Calu3 (cell line): ENCODE measurements at regions not wholly inside any gene's neighbourhood (a gene's known extent, or its start where the extent isn't known, plus 50 kb on each side); places are given as distances from the start of the nearest gene placed in this dataset.
"Not testable (repeated sequence)": the region's sequence is repeated elsewhere in the genome, so short reads cannot be mapped to it uniquely, and the experiment has no call there.

Experiments
- BruUV-seq: library from RNA; stranded (reverse); fragments of 400-500 nt; replicated peaks from 2 replicates; lab custom pipeline; 2021; lab: Mats Ljungman, UMichigan
- CTCF ChIA-PET: fragments of 300-600 bp; sonication (Branson Sonifier 250); formaldehyde crosslinking; loops from one replicate; lab custom pipeline; 2022; ENCODE audit warnings: antibody characterized with exemption; lab: Charles Lee
- DNase-seq: peaks from one replicate; pipeline ENCODE4 v3.0.0; 2022
- H3K27ac Mint-ChIP-seq: one replicate; pipeline ENCODE4 v1.8.0; 2022; ENCODE audit warnings: mixed read lengths; ENCODE audit not compliant: unreplicated experiment
- H3K27me3 Mint-ChIP-seq: one replicate; pipeline ENCODE4 v1.8.0; 2022; ENCODE audit warnings: mixed read lengths; ENCODE audit not compliant: unreplicated experiment
- H3K36me3 Mint-ChIP-seq: one replicate; pipeline ENCODE4 v1.8.0; 2022; ENCODE audit warnings: mild to moderate bottlenecking, moderate library complexity, mixed read lengths; ENCODE audit not compliant: insufficient read depth, unreplicated experiment
- H3K4me1 Mint-ChIP-seq: one replicate; pipeline ENCODE4 v1.8.0; 2022; ENCODE audit warnings: mild to moderate bottlenecking, low read depth, mixed read lengths; ENCODE audit not compliant: unreplicated experiment
- H3K4me3 Mint-ChIP-seq: one replicate; pipeline ENCODE4 v1.8.0; 2022; ENCODE audit warnings: mild to moderate bottlenecking, low read depth, moderate library complexity, mixed read lengths; ENCODE audit not compliant: unreplicated experiment
- H3K9me3 Mint-ChIP-seq: one replicate; pipeline ENCODE4 v1.8.0; 2022; ENCODE audit warnings: low read depth, mixed read lengths; ENCODE audit not compliant: unreplicated experiment
- intact Hi-C: fragments of 100-400 bp; cut with micrococcal nuclease; formaldehyde crosslinking; loops from one replicate; pipeline ENCODE4 v1.10.0; 2022; ENCODE audit not compliant: unreplicated experiment
- TF ChIP-seq, protein P1 (sequence below): fragments of 200-600 bp; IDR thresholded peaks from one replicate; pipeline ENCODE4 v1.8.0; 2022; ENCODE audit warnings: antibody characterized with exemption; ENCODE audit not compliant: unreplicated experiment

DNA sequence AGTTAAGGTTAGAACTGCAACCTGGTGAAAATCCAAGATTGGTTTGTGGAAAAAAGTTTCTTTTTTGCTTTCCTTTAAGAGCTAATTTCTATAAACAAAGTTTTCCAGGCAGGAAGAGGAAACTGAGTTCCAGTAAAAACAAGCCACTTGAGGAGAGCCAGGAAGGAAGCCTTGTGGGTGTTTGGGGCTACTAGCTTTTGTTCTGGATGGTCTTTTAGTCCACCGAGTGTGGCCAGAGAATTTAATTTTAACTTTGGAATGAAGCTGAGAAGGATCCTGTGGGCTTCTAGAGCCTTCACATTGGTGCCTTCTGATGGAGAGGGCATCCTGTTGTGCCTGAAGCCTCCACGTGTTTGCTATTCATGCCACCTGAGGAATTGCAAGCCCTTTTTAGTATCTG, 327.9 kb downstream of the C12orf75 start:
- TF ChIP-seq, protein P1, sequence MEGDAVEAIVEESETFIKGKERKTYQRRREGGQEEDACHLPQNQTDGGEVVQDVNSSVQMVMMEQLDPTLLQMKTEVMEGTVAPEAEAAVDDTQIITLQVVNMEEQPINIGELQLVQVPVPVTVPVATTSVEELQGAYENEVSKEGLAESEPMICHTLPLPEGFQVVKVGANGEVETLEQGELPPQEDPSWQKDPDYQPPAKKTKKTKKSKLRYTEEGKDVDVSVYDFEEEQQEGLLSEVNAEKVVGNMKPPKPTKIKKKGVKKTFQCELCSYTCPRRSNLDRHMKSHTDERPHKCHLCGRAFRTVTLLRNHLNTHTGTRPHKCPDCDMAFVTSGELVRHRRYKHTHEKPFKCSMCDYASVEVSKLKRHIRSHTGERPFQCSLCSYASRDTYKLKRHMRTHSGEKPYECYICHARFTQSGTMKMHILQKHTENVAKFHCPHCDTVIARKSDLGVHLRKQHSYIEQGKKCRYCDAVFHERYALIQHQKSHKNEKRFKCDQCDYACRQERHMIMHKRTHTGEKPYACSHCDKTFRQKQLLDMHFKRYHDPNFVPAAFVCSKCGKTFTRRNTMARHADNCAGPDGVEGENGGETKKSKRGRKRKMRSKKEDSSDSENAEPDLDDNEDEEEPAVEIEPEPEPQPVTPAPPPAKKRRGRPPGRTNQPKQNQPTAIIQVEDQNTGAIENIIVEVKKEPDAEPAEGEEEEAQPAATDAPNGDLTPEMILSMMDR, result no peak
- Mint-ChIP-seq H3K4me3 (no peak overlapping the region), H3K4me1 (no peaks in the 10 kb centered on the region), H3K27me3 (peaks cover 17% of the 10 kb centered on the region), H3K27ac (no peak overlapping the region), H3K36me3 (no peaks in the 10 kb centered on the region), H3K9me3 (peaks cover 4% of the 10 kb centered on the region)
- CTCF ChIA-PET, result no interaction called here
- no TSS peak for BruUV-seq
- DNase-seq, result no peak
- intact Hi-C loops, result no loop called here

DNA sequence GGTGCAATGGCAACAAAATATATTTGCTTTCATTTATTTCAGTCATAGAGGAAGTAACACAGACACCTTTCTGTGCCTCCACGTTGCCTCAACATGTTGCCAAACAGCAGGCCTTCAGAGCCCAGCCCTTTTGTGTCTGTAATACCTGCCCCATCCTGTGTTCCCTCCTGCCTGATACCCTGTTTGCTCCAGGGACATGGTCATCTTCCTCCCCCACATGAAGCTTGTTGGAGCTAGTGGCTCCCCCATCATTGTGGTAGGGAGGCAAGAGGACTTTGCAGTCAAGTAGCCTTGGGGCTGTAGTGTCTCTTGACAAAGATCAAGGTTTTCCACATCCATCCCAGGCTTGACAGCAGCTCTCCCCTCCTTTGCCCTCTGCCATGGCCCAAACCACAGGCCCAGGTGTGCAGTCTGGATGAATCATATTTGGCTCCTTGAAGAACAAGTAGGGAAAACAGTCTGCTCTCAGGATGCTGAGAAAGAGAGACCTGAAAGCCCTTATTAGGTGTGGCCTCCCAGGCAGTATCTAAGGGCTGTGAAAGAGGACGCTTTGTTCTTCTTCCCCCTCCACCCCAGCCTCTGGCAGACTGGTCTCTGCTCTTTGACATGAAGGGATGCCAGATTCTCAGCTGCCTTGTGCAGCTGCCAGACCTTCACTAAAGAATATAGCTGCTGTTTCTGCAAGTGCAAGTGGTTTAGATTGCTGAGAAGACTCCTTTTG, 329.0 kb downstream of the C12orf75 start:
- H3K27me3 Mint-ChIP-seq, result peaks cover 13% of the 10 kb centered on the region
- H3K4me1 Mint-ChIP-seq, result no peaks in the 10 kb centered on the region
- no TSS peak for BruUV-seq
- no peak overlapping the region for H3K27ac Mint-ChIP-seq
- DNase-seq, result no peak
- intact Hi-C loops, result no loop called here
- peaks cover 4% of the 10 kb centered on the region for H3K9me3 Mint-ChIP-seq
- TF ChIP-seq, protein P1, result no peak
- no peaks in the 10 kb centered on the region for H3K36me3 Mint-ChIP-seq
- CTCF ChIA-PET, result no interaction called here
- no peak overlapping the region for H3K4me3 Mint-ChIP-seq

DNA sequence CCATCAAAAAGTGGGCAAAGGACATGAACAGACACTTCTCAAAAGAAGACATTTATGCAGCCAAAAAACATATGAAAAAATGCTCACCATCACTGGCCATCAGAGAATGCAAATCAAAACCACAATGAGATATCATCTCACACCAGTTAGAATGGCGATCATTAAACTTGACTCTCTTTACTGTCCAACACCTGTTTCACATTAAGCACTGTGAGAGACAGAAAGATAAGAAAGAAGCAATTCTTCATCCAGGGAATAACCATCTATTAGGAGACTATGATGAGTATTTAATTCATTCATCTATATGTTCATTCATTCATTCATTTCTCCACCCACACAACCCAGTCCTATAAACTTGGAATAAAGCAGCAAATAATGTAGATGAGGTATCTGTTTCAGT, 334.3 kb downstream of the C12orf75 start:
- H3K9me3 Mint-ChIP-seq, H3K4me1 Mint-ChIP-seq, intact Hi-C loops, DNase-seq, BruUV-seq, CTCF ChIA-PET, H3K4me3 Mint-ChIP-seq, H3K27ac Mint-ChIP-seq, H3K36me3 Mint-ChIP-seq: not testable (repeated sequence)
- H3K27me3 Mint-ChIP-seq, result peaks cover 29% of the 10 kb centered on the region

DNA sequence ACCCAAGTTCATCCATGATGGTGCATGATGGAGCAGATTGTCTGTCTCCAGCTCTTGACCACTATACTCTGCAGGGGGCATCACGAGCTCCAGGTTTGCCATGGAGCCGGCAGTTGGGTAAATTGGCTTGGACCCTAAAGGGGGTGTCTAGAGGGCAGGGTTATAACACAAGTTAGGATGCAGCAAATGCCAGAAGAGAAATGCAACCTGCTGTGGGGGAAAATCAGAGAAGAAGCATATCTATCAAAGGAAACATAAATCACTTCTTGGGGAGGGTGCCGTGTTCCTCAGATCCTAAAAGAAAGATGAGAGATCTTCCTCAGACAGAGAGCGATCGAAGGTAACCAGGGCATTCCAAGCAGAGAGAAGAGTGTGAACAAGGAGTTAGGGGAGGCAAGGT, 334.9 kb downstream of the C12orf75 start:
- no peak overlapping the region for H3K27ac Mint-ChIP-seq
- H3K27me3 Mint-ChIP-seq, result peaks cover 35% of the 10 kb centered on the region
- no peak for DNase-seq
- intact Hi-C loops, result no loop called here
- H3K4me1 Mint-ChIP-seq, result no peaks in the 10 kb centered on the region
- H3K9me3 Mint-ChIP-seq, result no peaks in the 10 kb centered on the region
- CTCF ChIA-PET, result no interaction called here
- no TSS peak for BruUV-seq
- no peak overlapping the region for H3K4me3 Mint-ChIP-seq
- H3K36me3 Mint-ChIP-seq, result no peaks in the 10 kb centered on the region
- TF ChIP-seq, protein P1, result no peak
